PC-3 (cell line): ENCODE measurements at regions not wholly inside any gene's neighbourhood (a gene's known extent, or its start where the extent isn't known, plus 50 kb on each side); places are given as distances from the start of the nearest gene placed in this dataset.
"Not testable (repeated sequence)": the region's sequence is repeated elsewhere in the genome, so short reads cannot be mapped to it uniquely, and the experiment has no call there.

Source experiments
- ATAC-seq: fragments of 200-7000 bp; cut with Tn5 transposase; 2 replicates; pipeline ENCODE4 v1.9.1; 2020; ENCODE audit warnings: mild to moderate bottlenecking, moderate library complexity
- BruUV-seq: library from RNA; stranded (reverse); fragments of 400-500 nt; replicated peaks from 2 replicates; lab custom pipeline; 2021; lab: Mats Ljungman, UMichigan
- CTCF ChIA-PET: fragments of 300-600 bp; sonication (Branson Sonifier 250); formaldehyde crosslinking; loops from one replicate; lab custom pipeline; 2022; ENCODE audit warnings: antibody characterized with exemption; lab: Charles Lee
- POLR2A ChIA-PET: fragments of 300-600 bp; sonication (Branson Sonifier 250); formaldehyde crosslinking; loops from one replicate; lab custom pipeline; 2022; ENCODE audit warnings: antibody characterized with exemption; ENCODE audit not compliant: unreplicated experiment; lab: Charles Lee
- DNase-seq: peaks from one replicate; pipeline ENCODE4 v3.0.0-alpha.2; 2015
- H2AFZ ChIP-seq: fragments of 300-600 bp; sonication (generic); 2 replicates; pipeline ENCODE4 v1.6.0; 2016; ENCODE audit warnings: antibody characterized with exemption, low read length
- H3F3A ChIP-seq: fragments of 300-600 bp; sonication (generic); one replicate; pipeline ENCODE4 v1.6.0; 2017; ENCODE audit warnings: antibody characterized with exemption, low read length, control low read depth, mild to moderate bottlenecking; ENCODE audit not compliant: unreplicated experiment
- H3K27ac ChIP-seq: fragments of 300-600 bp; sonication (generic); 2 replicates; pipeline ENCODE4 v1.5.1; 2016; ENCODE audit warnings: mild to moderate bottlenecking, low read length
- H3K27me3 ChIP-seq: fragments of 300-600 bp; sonication (generic); 2 replicates; pipeline ENCODE4 v1.6.1; 2016; ENCODE audit warnings: low read length, mixed read lengths
- H3K36me3 ChIP-seq: fragments of 300-600 bp; sonication (generic); 2 replicates; pipeline ENCODE4 v1.6.1; 2016; ENCODE audit warnings: low read depth, mixed run types, low read length, mixed read lengths
- H3K4me1 ChIP-seq: fragments of 300-600 bp; sonication (generic); 2 replicates; pipeline ENCODE4 v1.5.1; 2016; ENCODE audit warnings: low read length; ENCODE audit not compliant: insufficient read depth
- H3K4me2 ChIP-seq: fragments of 300-600 bp; sonication (generic); 2 replicates; pipeline ENCODE4 v1.6.0; 2016; ENCODE audit warnings: low read length
- H3K4me3 ChIP-seq: fragments of 300-600 bp; sonication (generic); 2 replicates; pipeline ENCODE4 v1.5.1; 2016; ENCODE audit warnings: mild to moderate bottlenecking, low read length, mixed read lengths
- H3K79me2 ChIP-seq: fragments of 300-600 bp; sonication (generic); 2 replicates; pipeline ENCODE4 v1.6.1; 2017; ENCODE audit warnings: low read length, mixed read lengths
- H3K9ac ChIP-seq: fragments of 300-600 bp; sonication (generic); 2 replicates; pipeline ENCODE4 v1.6.0; 2016; ENCODE audit warnings: mild to moderate bottlenecking, low read length
- H3K9me2 ChIP-seq: fragments of 300-600 bp; sonication (generic); replicated peaks from 2 replicates; pipeline ENCODE4 v1.6.1; 2016; ENCODE audit warnings: mixed run types, low read length, mixed read lengths
- H3K9me3 ChIP-seq: fragments of 300-600 bp; sonication (generic); 2 replicates; pipeline ENCODE4 v1.6.1; 2016; ENCODE audit warnings: low read length, mixed read lengths
- H4K20me1 ChIP-seq: fragments of 300-600 bp; sonication (generic); 2 replicates; pipeline ENCODE4 v1.6.1; 2016; ENCODE audit warnings: low read length, mixed read lengths
- CTCF ChIP-seq: fragments of 300-600 bp; sonication (generic); conservative IDR thresholded peaks from 2 replicates; pipeline ENCODE4 v1.5.1; 2017; ENCODE audit warnings: antibody characterized with exemption, low read depth, mild to moderate bottlenecking, low read length
- EZH2 ChIP-seq: fragments of 300-600 bp; sonication (generic); IDR thresholded peaks from one replicate; pipeline ENCODE4 v1.6.1; 2017; ENCODE audit warnings: antibody characterized with exemption, mild to moderate bottlenecking, low read length; ENCODE audit not compliant: unreplicated experiment
- EZH2phosphoT487 ChIP-seq: fragments of 300-600 bp; sonication (generic); IDR thresholded peaks from 2 replicates; pipeline ENCODE4 v1.6.1; 2018; ENCODE audit warnings: mild to moderate bottlenecking, antibody characterized with exemption, low read length, borderline replicate concordance
- intact Hi-C: fragments of 100-400 bp; cut with micrococcal nuclease; formaldehyde crosslinking; loops from 2 replicates; pipeline ENCODE4 v1.9.0; 2023

- Histone ChIP-seq H3K4me3 (no peak overlapping the region), H3K27ac (no peak overlapping the region), H3K9me2 (no peaks in the 10 kb centered on the region), H4K20me1 (no peaks in the 10 kb centered on the region), H3K36me3 (no peaks in the 10 kb centered on the region), H3K27me3 (no peaks in the 10 kb centered on the region), H2AFZ (no peak overlapping the region), H3K4me2 (no peak overlapping the region), H3K4me1 (peaks cover 15% of the 10 kb centered on the region), H3K9ac (no peak overlapping the region), H3K79me2 (no peaks in the 10 kb centered on the region), H3F3A (no peaks in the 10 kb centered on the region), H3K9me3 (no peaks in the 10 kb centered on the region)
- no peak for ATAC-seq
- intact Hi-C loops = no loop called here
- TF ChIP-seq CTCF (no peak), EZH2 (no peak), EZH2phosphoT487 (no peak)
- CTCF ChIA-PET = no interaction called here
- BruUV-seq = no TSS peak
- no peak for DNase-seq
- POLR2A ChIA-PET = no interaction called here
These were observed 596.6 kb downstream of the KCTD12 start for GRCh38 chr13:76289558-76289957.

DNA sequence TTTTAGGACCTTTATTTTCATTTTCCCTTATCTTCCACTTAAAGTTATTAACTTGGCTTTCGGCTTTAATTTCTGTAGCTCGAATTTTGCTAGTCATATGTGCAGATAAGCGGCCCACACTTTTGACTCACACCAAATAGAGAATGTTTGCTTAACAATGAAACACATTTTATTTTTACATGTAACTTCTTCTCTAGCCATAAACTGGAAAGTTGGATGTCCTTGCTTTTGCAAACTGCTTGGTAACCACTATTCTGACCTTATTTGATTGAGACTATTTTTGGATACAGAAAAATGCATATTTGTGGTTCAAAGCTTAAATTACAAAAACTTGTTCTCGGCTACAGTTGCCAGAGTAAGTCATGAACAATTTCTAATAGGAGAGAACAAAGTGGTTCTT, 600.0 kb downstream of the KCTD12 start:
- ATAC-seq = peak; percentile 70
- no TSS peak for BruUV-seq
- intact Hi-C loops = no loop called here
- Histone ChIP-seq H3K36me3 (no peaks in the 10 kb centered on the region), H4K20me1 (no peaks in the 10 kb centered on the region), H3K9ac (no peak overlapping the region), H3K27ac (no peak overlapping the region), H3K9me3 (no peaks in the 10 kb centered on the region), H3K4me2 (no peak overlapping the region), H3K4me1 (no peaks in the 10 kb centered on the region; the same call in 1 of the 2 replicates), H2AFZ (no peak overlapping the region), H3K27me3 (no peaks in the 10 kb centered on the region), H3K4me3 (no peak overlapping the region), H3K79me2 (no peaks in the 10 kb centered on the region), H3F3A (no peaks in the 10 kb centered on the region), H3K9me2 (no peaks in the 10 kb centered on the region)
- ChIA-PET POLR2A (no interaction called here), CTCF (no interaction called here)
- TF ChIP-seq EZH2phosphoT487 (no peak), CTCF (no peak), EZH2 (no peak)
- DNase-seq = peak; percentile 28

GRCh38 chr13:76285463-76285862, 600.7 kb downstream of the KCTD12 start:
- no peaks in the 10 kb centered on the region for H3K9me2 ChIP-seq
- no peaks in the 10 kb centered on the region for H3F3A ChIP-seq
- CTCF ChIA-PET = no interaction called here
- H3K4me2 ChIP-seq = no peak overlapping the region
- no peak overlapping the region for H3K4me3 ChIP-seq
- H3K79me2 ChIP-seq = no peaks in the 10 kb centered on the region
- no peaks in the 10 kb centered on the region for H3K27me3 ChIP-seq
- POLR2A ChIA-PET = no interaction called here
- BruUV-seq = no TSS peak
- H3K9me3 ChIP-seq = no peaks in the 10 kb centered on the region
- H3K9ac ChIP-seq = no peak overlapping the region
- H2AFZ ChIP-seq = no peak overlapping the region
- H3K27ac ChIP-seq = no peak overlapping the region
- TF ChIP-seq EZH2phosphoT487 (no peak), CTCF (no peak), EZH2 (no peak)
- no peaks in the 10 kb centered on the region for H4K20me1 ChIP-seq
- DNase-seq (no peak), ATAC-seq (no peak)
- H3K36me3 ChIP-seq = no peaks in the 10 kb centered on the region
- intact Hi-C loops = no loop called here
- H3K4me1 ChIP-seq = no peaks in the 10 kb centered on the region; the same call in 1 of the 2 replicates

DNA sequence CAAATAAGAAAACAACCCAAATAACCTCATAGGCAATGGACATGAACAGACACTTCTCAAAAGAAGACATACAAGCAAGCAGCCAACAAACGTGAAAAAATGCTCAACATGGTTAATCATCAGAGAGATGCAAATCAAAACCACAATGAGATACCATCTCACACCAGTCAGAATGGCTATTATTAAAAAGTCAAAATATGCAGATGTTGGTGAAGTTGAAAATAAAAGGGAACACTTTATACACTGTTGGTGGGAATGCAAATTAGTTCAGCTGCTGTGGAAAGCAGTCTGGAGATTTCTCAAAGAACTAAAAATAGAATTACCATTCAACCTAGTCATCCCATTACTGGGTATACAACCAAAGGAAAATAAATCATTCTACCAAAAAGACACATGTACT, 606.4 kb downstream of the KCTD12 start:
- POLR2A ChIA-PET = interaction anchor here (0.6 kb wide), 1 partner anchor 1601 kb away, joined by 3 read pairs; no protein-coding TSS in a partner anchor

More for the DNA sequence above, 606.4 kb downstream of the KCTD12 start:
- H3K9me2 ChIP-seq, intact Hi-C loops, ATAC-seq, H3K4me2 ChIP-seq, H3K27ac ChIP-seq, CTCF ChIA-PET, H3K4me1 ChIP-seq, H3K9ac ChIP-seq, H3K9me3 ChIP-seq, H2AFZ ChIP-seq, BruUV-seq, H3K36me3 ChIP-seq, DNase-seq, H3K27me3 ChIP-seq, H3F3A ChIP-seq, H3K79me2 ChIP-seq, H4K20me1 ChIP-seq, H3K4me3 ChIP-seq: not testable (repeated sequence)
